H9 (cell line): ENCODE measurements at regions not wholly inside any gene's neighbourhood (a gene's known extent, or its start where the extent isn't known, plus 50 kb on each side); places are given as distances from the start of the nearest gene placed in this dataset.

ENCODE experiments used
- DNase-seq: peaks from one replicate; pipeline ENCODE4 v3.0.0-alpha.2; 2017
- H2AFZ ChIP-seq: one replicate; pipeline ENCODE4 v1.6.1; 2013; ENCODE audit warnings: mild to moderate bottlenecking, low read length, control low read depth, moderate library complexity
- H2AK5ac ChIP-seq: 2 replicates; pipeline ENCODE4 v1.6.1; 2013; ENCODE audit warnings: low read length, control low read depth, mixed read lengths; ENCODE audit not compliant: insufficient read length
- H2BK120ac ChIP-seq: one replicate; pipeline ENCODE4 v1.6.1; 2013; ENCODE audit warnings: low read depth, mild to moderate bottlenecking, low read length, control low read depth, inconsistent platforms; ENCODE audit not compliant: poor library complexity, severe bottlenecking
- H2BK12ac ChIP-seq: 2 replicates; pipeline ENCODE4 v1.6.1; 2013; ENCODE audit warnings: low read length, control low read depth, mixed read lengths, low read depth; ENCODE audit not compliant: insufficient read length
- H2BK15ac ChIP-seq: 2 replicates; pipeline ENCODE4 v1.6.1; 2013; ENCODE audit warnings: low read depth, low read length, control low read depth
- H2BK20ac ChIP-seq: one replicate; pipeline ENCODE4 v1.6.1; 2013; ENCODE audit warnings: low read depth, mild to moderate bottlenecking, low read length, control low read depth, inconsistent platforms; ENCODE audit not compliant: poor library complexity, severe bottlenecking
- H2BK5ac ChIP-seq: 2 replicates; pipeline ENCODE4 v1.6.1; 2013; ENCODE audit warnings: low read length, control low read depth, mixed read lengths; ENCODE audit not compliant: insufficient read length
- H3K14ac ChIP-seq: 2 replicates; pipeline ENCODE4 v1.6.1; 2013; ENCODE audit warnings: low read length, control low read depth; ENCODE audit not compliant: insufficient read depth
- H3K18ac ChIP-seq: 2 replicates; pipeline ENCODE4 v1.6.1; 2013; ENCODE audit warnings: low read depth, mild to moderate bottlenecking, mixed read lengths, low read length, control low read depth; ENCODE audit not compliant: insufficient read length
- H3K23ac ChIP-seq: 2 replicates; pipeline ENCODE4 v1.6.1; 2013; ENCODE audit warnings: low read length, control low read depth, mixed read lengths, low read depth; ENCODE audit not compliant: insufficient read length
- H3K23me2 ChIP-seq: 2 replicates; pipeline ENCODE4 v1.6.1; 2013; ENCODE audit warnings: low read depth, mild to moderate bottlenecking, mixed read lengths, low read length, control low read depth; ENCODE audit not compliant: insufficient read length, poor library complexity, severe bottlenecking
- H3K27ac ChIP-seq: 2 replicates; pipeline ENCODE4 v1.5.1; 2013; ENCODE audit warnings: low read length, control low read depth, mixed read lengths, low read depth; ENCODE audit not compliant: insufficient read length
- H3K27me3 ChIP-seq: 2 replicates; pipeline ENCODE4 v1.6.1; 2013; ENCODE audit warnings: low read length, control low read depth, inconsistent platforms; ENCODE audit not compliant: insufficient read depth
- H3K4ac ChIP-seq: 2 replicates; pipeline ENCODE4 v1.6.1; 2013; ENCODE audit warnings: low read depth, mild to moderate bottlenecking, control low read depth, inconsistent platforms, low read length, moderate library complexity
- H3K4me1 ChIP-seq: 2 replicates; pipeline ENCODE4 v1.6.1; 2013; ENCODE audit warnings: low read length, control low read depth, inconsistent platforms; ENCODE audit not compliant: insufficient read depth
- H3K4me2 ChIP-seq: 2 replicates; pipeline ENCODE4 v1.6.1; 2013; ENCODE audit warnings: low read length, control low read depth, mixed read lengths; ENCODE audit not compliant: insufficient read length, insufficient read depth
- H3K56ac ChIP-seq: 2 replicates; pipeline ENCODE4 v1.6.1; 2013; ENCODE audit warnings: low read depth, mild to moderate bottlenecking, mixed read lengths, low read length, control low read depth; ENCODE audit not compliant: insufficient read length
- H3K79me1 ChIP-seq: 2 replicates; pipeline ENCODE4 v1.6.1; 2013; ENCODE audit warnings: low read depth, mild to moderate bottlenecking, moderate library complexity, low read length, control low read depth, inconsistent platforms; ENCODE audit not compliant: insufficient read depth, poor library complexity, severe bottlenecking
- H3K79me2 ChIP-seq: 2 replicates; pipeline ENCODE4 v1.6.1; 2013; ENCODE audit warnings: low read length, control low read depth, inconsistent platforms; ENCODE audit not compliant: insufficient read depth
- H3K9ac ChIP-seq: 2 replicates; pipeline ENCODE4 v1.6.1; 2013; ENCODE audit warnings: low read length, control low read depth, mixed read lengths; ENCODE audit not compliant: insufficient read length; ENCODE audit errors: extremely low read depth
- H3K9me3 ChIP-seq: one replicate; pipeline ENCODE4 v1.6.1; 2013; ENCODE audit warnings: low read depth, low read length, inconsistent platforms; ENCODE audit not compliant: control insufficient read depth
- H3T11ph ChIP-seq: one replicate; pipeline ENCODE4 v1.6.1; 2013; ENCODE audit warnings: mild to moderate bottlenecking, low read length, control low read depth, inconsistent platforms
- H4K20me1 ChIP-seq: one replicate; pipeline ENCODE4 v1.6.1; 2013; ENCODE audit not compliant: control insufficient read depth, insufficient read length, insufficient read depth
- H4K5ac ChIP-seq: 2 replicates; pipeline ENCODE4 v1.6.1; 2013; ENCODE audit warnings: low read depth, mild to moderate bottlenecking, mixed read lengths, low read length, control low read depth; ENCODE audit not compliant: insufficient read length
- H4K8ac ChIP-seq: replicated peaks from 2 replicates; pipeline ENCODE4 v1.6.1; 2013; ENCODE audit warnings: low read length, control low read depth, mixed read lengths, low read depth; ENCODE audit not compliant: insufficient read length
- H4K91ac ChIP-seq: 2 replicates; pipeline ENCODE4 v1.6.1; 2013; ENCODE audit warnings: low read depth, mild to moderate bottlenecking, moderate library complexity, mixed read lengths, low read length, control low read depth; ENCODE audit not compliant: insufficient read length
- H3K27ac Mint-ChIP-seq, 3 experiments: 2 replicates in 2 of 3; 3 replicates in 1 of 3; pipeline ENCODE4 v1.8.0; 2020 to 2021; ENCODE audit warnings: mixed read lengths in 3 of 3, mild to moderate bottlenecking in 1 of 3, moderate library complexity in 1 of 3
- H3K27me3 Mint-ChIP-seq: 2 replicates; pipeline ENCODE4 v1.8.0; 2021; ENCODE audit warnings: low read depth, mild to moderate bottlenecking, moderate library complexity, mixed read lengths
- H3K36me3 Mint-ChIP-seq, 3 experiments: 2 replicates in 2 of 3; 3 replicates in 1 of 3; pipeline ENCODE4 v1.8.0; 2020 to 2021; ENCODE audit warnings: low read depth in 3 of 3, mixed read lengths in 3 of 3; ENCODE audit not compliant: insufficient read depth in 1 of 3
- H3K4me1 Mint-ChIP-seq, 2 experiments: 2 replicates each; pipeline ENCODE4 v1.8.0; 2020; ENCODE audit warnings: mixed read lengths in 2 of 2
- H3K4me3 Mint-ChIP-seq, 2 experiments: 2 replicates in 1 of 2; 3 replicates in 1 of 2; pipeline ENCODE4 v1.8.0; 2020 to 2021; ENCODE audit warnings: mild to moderate bottlenecking in 2 of 2, mixed read lengths in 2 of 2, moderate library complexity in 1 of 2
- H3K9me3 Mint-ChIP-seq, 2 experiments: 2 replicates in 1 of 2; 3 replicates in 1 of 2; pipeline ENCODE4 v1.8.0; 2020; ENCODE audit warnings: mild to moderate bottlenecking in 2 of 2, mixed read lengths in 2 of 2, moderate library complexity in 1 of 2
- WGBS: extraction: QIAGEN DNeasy Blood & Tissue Kit; methylation state at CpG from one replicate; pipeline ENCODE4 v1.1.7; 2013; ENCODE audit warnings: missing lambda C conversion rate, low lambda C conversion rate, mixed read lengths; ENCODE audit not compliant: insufficient read length; ENCODE audit errors: extremely low coverage; 5-methylcytosine and 5-hydroxymethylcytosine counted together
- TF ChIP-seq, protein P1 (sequence below): fragments of 200-600 bp; sonication (generic); conservative IDR thresholded peaks from 3 replicates; pipeline ENCODE4 v1.8.0; 2021; ENCODE audit warnings: antibody characterized with exemption, mild to moderate bottlenecking

DNA sequence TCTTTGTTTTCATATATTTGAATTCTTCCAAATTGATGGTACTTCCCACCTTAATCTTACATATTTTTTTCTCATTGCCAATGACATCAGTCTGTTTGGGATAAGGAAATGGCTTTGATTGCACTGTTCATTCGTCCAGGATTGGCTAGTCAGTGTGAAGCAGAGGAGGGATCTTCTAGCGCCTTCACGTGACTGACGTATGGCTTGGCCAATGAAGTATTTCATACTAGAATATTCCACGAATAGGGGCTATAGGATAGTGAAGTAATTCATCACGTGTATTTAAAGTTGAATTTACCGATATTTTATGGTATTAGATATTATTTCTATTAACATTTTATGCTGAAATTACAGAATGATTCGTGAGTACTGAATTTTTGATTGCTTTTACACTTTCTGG is 178.7 kb upstream of the ZFHX3 start:
- Mint-ChIP-seq H3K9me3 (no peaks in the 10 kb centered on the region), H3K4me3 (no peak overlapping the region), H3K27ac (no peak overlapping the region), H3K36me3 (no peaks in the 10 kb centered on the region), H3K27me3 (no peaks in the 10 kb centered on the region), H3K4me1 (peaks cover 6 to 8% of the 10 kb centered on the region in 2 experiments)
- H2BK5ac ChIP-seq = no peak overlapping the region
- TF ChIP-seq, protein P1, sequence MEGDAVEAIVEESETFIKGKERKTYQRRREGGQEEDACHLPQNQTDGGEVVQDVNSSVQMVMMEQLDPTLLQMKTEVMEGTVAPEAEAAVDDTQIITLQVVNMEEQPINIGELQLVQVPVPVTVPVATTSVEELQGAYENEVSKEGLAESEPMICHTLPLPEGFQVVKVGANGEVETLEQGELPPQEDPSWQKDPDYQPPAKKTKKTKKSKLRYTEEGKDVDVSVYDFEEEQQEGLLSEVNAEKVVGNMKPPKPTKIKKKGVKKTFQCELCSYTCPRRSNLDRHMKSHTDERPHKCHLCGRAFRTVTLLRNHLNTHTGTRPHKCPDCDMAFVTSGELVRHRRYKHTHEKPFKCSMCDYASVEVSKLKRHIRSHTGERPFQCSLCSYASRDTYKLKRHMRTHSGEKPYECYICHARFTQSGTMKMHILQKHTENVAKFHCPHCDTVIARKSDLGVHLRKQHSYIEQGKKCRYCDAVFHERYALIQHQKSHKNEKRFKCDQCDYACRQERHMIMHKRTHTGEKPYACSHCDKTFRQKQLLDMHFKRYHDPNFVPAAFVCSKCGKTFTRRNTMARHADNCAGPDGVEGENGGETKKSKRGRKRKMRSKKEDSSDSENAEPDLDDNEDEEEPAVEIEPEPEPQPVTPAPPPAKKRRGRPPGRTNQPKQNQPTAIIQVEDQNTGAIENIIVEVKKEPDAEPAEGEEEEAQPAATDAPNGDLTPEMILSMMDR = no peak
- H2BK120ac ChIP-seq = no peak overlapping the region
- H3K9me3 ChIP-seq = no peaks in the 10 kb centered on the region
- no peak overlapping the region for H2AFZ ChIP-seq
- no peak overlapping the region for H3K9ac ChIP-seq
- no peaks in the 10 kb centered on the region for H3K4me1 ChIP-seq
- no peak overlapping the region for H3K23ac ChIP-seq
- H3K18ac ChIP-seq = no peak overlapping the region
- H4K91ac ChIP-seq = no peak overlapping the region
- no peak overlapping the region for H3K27ac ChIP-seq
- WGBS = no CpG with 5 or more reads among the region's 8 CpGs
- no peak overlapping the region for H4K5ac ChIP-seq
- no peaks in the 10 kb centered on the region for H3K79me1 ChIP-seq
- H4K20me1 ChIP-seq = no peaks in the 10 kb centered on the region
- H3K56ac ChIP-seq = no peak overlapping the region
- no peak overlapping the region for H3K4ac ChIP-seq
- H3T11ph ChIP-seq = no peak overlapping the region
- H3K79me2 ChIP-seq = no peaks in the 10 kb centered on the region
- DNase-seq = no peak
- H3K27me3 ChIP-seq = no peaks in the 10 kb centered on the region
- H3K14ac ChIP-seq = no peak overlapping the region
- no peak overlapping the region for H2AK5ac ChIP-seq
- no peak overlapping the region for H2BK20ac ChIP-seq
- H4K8ac ChIP-seq = no peak overlapping the region
- no peak overlapping the region for H2BK15ac ChIP-seq
- H3K23me2 ChIP-seq = no peaks in the 10 kb centered on the region
- no peak overlapping the region for H2BK12ac ChIP-seq
- H3K4me2 ChIP-seq = no peak overlapping the region
